Dermis microvascular lymphatic vessel endothelial cell (primary cell): ENCODE measurements at regions not wholly inside any gene's neighbourhood (a gene's known extent, or its start where the extent isn't known, plus 50 kb on each side); places are given as distances from the start of the nearest gene placed in this dataset.
"Not testable (repeated sequence)": the region's sequence is repeated elsewhere in the genome, so short reads cannot be mapped to it uniquely, and the experiment has no call there.

Experiments used
- DNase-seq, 2 donors: peaks; one replicate each; pipeline versions ENCODE4 v3.0.0 to v3.0.0-alpha.2; 2010; ENCODE audit warnings: low read depth in 2 of 2

- DNase-seq, result not testable (repeated sequence)
Measured at GRCh38 chr22:22756551-22757201, 112.3 kb downstream of the GGTLC2 start.

- DNase-seq, result not testable (repeated sequence)
Measured at GRCh38 chr22:22758101-22758807, 113.8 kb downstream of the GGTLC2 start.

DNA sequence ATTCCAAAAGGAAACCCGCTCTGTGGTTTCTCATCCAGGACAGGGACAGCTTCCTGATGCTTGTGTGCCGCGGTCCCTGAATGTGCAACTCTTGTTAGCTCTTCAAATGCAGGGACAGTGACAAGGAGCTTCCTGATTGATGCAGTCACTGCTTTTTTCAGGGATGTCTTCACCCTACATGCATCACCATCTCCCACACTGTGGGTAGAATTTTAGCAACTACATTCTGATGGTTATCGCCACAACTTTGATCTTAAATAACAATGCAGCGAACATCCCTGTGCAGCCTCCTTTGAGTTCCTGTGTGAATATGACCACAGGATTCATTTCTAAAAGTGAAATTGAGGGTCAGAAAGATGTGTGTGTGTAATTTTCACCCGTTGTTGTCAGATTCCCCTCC lies 115.0 kb downstream of the GGTLC2 start:
- DNase-seq, result no peak

DNA sequence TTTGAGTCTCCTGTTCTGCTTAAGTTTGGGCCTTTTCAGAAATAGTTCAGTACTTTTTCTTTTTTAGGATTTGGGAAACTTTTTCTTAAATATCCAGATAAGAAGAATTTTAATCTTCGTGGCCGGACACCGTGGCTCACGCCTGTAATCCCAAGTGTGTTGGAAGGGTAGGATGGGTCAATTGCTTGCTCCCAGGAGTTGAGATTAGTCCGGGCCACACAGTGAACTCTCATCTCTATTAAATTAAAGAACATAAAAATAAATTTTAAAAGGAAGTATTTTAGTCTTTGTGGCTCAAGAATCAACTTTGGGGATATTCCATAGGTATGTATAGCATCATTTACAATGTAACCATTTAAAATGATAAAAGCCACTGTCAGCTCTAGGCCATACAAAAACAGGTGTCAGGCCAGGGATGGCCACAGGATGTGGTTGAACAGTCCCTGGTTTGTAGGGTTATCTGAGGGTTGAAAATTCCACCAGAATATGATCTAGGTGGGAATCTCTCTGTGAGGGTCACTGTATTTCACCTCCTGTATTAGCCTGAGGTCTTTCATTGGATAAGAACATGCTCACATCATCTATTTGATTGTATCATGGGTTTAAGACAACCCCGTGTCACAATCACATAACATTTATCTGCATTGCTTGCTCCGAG lies 115.6 kb downstream of the GGTLC2 start:
- DNase-seq, result no peak

DNA sequence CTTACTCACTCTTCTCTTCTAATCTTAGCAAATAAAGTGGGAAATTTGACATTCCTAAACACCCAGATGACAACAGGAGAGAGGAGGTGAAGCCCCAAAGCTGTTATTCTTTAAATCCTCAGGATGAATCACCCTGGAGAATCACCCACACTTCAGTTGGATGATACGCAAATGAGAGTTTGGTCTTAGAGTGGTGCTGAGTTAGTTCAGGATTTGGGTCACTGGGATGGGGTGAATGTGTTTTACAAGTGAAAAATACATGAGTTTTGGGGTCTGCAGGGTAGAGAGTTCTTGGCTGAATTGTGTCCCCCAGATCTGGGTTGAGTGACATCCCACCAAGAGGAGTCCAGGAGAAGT lies 117.2 kb downstream of the GGTLC2 start:
- DNase-seq, result no peak

DNA sequence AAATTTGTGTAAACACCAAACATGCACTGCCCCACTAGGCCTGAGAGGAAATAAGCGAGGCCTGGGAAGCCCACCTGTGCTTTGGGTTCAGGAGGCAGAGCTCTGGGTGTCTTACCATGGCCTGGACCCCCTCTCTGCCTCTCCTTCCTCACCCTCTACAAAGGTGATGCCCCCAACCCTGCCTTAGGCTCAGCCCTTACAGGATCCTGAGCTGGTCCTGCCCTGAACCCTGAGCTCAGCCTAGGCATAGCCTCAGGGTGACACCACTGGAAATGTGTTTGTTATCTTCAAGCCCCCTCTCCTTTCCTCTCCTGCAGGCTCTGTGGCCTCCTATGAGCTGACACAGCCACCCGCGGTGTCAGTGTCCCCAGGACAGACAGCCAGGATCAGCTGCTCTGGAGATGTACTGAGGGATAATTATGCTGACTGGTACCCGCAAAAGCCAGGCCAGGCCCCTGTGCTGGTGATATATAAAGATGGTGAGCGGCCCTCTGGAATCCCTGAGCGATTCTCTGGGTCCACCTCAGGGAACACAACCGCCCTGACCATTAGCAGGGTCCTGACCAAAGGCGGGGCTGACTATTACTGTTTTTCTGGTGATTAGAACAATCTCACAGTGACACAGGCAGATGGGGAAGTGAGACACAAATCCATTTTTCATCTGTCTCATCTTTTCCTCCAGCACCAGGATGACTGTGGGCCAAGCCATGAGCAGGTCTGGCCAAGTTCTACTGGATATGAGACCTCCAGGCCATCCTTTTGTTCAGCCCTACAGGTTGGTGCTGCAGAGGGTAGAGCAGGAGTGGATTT lies 117.8 kb downstream of the GGTLC2 start:
- DNase-seq, result no peak

GRCh38 chr22:22763512-22763911 lies 119.1 kb downstream of the GGTLC2 start:
- no peak for DNase-seq

GRCh38 chr22:22764085-22764484 lies 119.7 kb downstream of the GGTLC2 start:
- no peak for DNase-seq

DNA sequence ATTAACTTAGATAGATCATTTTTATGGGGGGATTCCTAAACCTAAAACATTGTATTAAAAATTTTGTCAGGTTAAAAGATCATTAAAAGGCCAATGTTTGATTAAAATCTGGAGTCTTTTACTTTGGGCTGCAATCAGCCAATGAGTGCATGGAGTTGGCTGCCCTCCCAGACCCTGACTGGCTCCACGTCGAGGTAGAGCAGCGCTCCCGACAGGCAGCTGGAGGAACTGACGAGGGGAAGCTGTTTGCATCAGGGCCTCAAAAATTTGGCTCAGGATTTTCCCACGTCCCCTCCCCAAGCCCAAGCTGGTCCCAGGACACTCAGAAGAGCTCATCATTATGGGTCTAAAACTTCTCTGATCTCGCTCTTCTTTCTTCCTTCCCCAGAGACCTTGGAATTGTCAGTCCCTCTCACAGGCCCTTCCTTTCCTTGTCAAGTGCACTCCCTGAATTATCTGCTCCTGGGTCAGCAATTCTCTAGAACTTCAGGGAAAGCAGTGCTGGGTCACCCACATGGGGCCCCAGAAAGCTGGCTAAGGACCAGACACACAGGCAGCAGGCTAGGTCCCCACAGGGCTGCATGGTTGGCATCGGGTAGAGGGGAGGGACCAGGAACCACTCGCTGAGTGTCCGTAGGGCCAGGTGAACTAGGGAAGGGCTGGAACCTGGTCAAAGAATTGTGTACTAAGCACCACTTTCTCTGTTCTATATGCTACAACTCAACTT lies 119.6 kb upstream of the IGLL5 start:
- no peak for DNase-seq

DNA sequence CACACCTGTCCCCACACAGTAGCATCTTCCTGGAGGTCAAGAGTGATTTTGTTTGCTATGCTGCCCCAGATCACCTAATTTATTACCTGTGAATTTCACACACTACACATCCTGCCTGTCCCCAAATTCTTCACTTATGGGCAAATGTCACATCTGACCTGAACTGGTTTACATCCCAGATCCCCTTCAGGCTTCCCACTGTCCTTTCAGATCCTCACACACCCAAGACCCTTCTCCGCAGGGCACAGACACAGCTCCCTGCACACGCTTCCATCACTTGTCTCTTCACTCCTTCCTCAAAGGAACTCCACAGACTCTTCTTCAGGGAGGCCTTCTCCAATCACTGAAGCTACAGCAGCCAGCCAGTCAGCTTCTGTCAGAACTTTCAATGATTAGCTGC lies 118.7 kb upstream of the IGLL5 start:
- DNase-seq, result no peak

DNA sequence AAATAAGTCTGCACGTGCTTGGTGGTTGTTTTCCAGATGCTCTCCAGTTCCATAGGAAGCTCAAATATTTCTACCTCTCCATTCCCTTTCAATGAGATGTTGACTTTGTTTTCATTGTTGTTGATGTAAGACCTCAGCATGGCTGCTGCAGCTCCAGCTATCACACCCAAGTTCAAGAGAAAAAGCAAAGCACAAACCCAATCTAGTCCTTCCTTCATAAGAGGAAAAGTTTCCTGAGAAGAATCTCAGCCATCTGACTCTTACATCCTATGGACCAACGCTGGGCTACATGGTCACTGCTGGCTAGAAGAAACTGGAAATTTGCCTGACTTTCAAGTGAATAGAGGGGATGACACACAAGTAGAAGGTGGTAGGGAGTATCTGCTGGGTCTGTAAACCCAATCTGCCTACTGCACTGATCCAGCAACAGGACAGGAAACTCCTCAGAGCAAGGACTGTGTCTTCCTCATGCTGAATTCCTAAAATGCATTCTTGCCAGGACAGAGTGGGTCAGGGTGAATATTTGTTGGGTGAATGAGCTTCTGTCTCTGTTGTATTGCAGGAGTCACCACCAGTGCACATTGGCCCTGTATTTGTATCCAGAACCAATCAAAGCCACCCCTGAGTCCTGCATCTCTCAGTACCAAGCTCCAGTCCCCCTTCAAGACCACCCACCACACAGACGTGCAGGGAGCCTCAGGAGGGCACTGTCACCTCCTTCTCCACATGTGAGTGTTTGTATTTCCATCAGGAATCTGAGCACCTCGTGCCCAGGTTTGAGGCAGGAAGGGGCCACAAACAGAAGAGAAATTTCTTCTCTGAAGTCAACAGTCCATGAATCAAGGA lies 118.0 kb upstream of the IGLL5 start:
- DNase-seq, result no peak

DNA sequence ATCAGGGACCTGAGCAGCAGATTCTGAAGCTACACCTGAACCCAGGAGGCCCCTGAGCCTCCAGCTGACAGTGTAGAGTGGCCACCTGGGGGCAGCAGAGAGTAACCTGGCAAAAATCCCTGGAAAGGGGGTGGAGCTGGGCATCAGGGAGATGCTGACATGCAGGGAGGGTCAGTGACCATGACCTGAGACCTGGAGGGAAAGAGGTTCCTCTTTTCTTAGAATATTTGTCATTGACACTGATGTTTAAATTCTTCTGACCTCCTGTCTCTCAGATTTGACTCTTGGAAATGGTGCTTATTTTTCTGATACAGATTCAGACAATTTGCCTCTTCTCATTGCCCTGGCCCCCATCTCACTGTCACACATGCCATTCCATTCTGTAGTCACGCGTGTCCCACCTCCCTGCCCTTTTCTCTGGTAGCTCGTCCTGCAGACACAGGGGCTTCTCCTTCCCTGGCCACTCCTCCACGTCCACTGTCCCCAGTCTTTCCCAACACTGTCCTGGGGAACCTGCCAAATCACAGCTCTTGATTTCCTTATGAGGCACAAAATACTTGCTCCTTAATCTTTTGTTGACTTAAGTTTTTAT lies 117.2 kb upstream of the IGLL5 start:
- DNase-seq, result peak; percentile 12 to 38

- DNase-seq, result no peak
Measured at GRCh38 chr22:22770881-22771280, 116.7 kb upstream of the IGLL5 start.

GRCh38 chr22:22771696-22772377 lies 115.8 kb upstream of the IGLL5 start:
- DNase-seq, result no peak

DNA sequence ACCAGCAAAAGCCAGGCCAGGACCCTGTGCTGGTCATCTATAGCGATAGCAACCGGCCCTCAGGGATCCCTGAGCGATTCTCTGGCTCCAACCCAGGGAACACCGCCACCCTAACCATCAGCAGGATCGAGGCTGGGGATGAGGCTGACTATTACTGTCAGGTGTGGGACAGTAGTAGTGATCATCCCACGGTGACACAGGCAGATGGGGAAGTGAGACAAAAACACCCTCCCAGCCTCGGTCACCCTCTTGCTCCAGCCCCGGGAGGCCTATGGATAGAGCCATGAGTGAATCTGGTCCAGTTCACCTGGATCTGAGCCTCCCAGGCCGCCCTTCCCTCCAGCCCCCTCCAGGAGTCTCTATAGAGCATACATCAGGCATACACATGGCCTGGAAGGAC lies 115.2 kb upstream of the IGLL5 start:
- no peak for DNase-seq

DNA sequence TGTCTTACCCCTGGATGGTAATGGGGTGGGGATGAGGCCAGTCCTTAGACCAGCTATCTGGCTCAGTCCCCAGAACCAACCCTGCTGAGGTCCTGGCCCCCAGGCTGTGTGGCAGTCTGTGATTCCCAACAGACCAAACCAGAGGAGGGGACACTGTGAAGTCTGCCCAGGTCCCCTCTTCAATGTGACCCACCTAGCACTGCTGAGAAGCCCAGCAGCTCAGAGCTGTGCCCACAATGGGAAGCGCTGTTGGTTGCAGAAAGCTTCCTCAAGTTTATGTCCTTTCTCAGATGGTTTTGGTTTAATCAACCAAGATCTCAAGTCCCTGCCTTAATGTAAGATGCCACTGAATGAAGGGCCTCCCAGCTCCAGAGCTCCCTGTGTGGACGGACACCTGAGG lies 114.7 kb upstream of the IGLL5 start:
- no peak for DNase-seq

DNA sequence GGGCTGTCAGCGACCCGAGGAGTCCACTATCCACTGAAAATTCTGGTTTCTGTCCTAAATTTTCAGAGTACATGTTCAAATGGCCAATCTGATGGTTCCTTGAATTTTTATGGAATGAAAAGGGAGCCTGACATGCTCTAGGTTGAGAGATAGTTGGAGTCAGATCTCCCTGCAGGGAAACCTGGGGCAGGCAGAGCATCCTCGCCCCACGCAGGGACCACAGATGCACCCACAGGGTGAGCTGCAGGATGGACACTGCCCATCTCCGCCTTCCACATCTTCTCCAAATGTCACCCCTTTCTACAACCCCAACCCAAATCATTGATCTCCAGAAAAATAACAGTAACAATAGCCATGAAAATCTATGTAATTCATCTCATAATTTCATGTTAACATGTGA lies 114.2 kb upstream of the IGLL5 start:
- DNase-seq, result no peak

DNA sequence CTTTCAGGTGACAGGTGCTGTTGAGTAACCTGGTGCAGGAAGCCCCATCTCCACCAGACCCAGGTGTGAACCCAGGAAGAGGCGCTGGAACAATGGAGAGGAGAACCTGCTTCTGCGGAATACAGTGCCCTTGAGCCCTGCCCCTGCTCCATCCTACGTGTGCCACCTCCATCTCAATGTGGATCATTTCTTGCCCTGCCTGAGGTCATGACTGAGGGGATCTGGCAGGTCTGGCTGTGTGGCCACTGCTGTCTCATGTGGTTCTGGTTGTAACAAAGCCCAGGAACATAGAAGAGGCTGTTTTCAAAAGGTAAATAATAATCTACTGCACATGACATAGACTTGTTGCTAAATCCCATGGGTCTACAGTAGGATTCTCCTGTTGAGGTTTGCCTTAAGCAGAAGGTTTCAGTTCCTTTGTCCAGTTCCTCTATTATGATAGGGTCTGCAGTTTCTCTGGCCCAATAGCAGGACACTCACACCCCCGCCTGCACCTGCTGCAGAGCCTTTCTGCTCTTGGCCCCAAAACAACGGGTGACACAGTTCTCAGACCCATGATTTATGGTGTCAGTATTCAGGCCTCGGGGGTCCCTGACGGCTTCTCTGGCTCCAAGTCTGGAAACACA lies 113.5 kb upstream of the IGLL5 start:
- no peak for DNase-seq

GRCh38 chr22:22774762-22775161 lies 112.9 kb upstream of the IGLL5 start:
- not testable (repeated sequence) for DNase-seq
